ENCODE measurements at regions not wholly inside any gene's neighbourhood (a gene's known extent, or its start where the extent isn't known, plus 50 kb on each side); places are given as distances from the start of the nearest gene placed in this dataset.

DNA sequence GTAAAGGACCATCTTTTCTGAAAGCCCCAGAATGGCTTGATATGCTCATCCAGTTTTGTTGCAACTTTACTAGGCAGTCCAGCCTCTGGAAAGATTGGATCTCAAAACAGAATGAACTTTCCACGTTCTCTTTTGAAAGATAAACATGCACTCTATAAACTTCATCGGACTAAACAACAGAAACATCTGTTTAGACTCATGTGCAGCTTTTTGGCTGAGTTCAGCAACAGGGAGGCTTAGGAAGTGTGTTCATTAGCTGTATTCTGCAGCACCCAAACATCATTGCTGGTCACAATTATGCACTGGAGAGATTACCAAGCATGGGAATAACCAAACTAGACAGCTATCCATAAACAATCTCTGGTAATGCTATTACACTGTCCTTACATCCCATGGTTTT, 180.5 kb downstream of the TENT5A start (continued):
- TF ChIP-seq, protein P1, sequence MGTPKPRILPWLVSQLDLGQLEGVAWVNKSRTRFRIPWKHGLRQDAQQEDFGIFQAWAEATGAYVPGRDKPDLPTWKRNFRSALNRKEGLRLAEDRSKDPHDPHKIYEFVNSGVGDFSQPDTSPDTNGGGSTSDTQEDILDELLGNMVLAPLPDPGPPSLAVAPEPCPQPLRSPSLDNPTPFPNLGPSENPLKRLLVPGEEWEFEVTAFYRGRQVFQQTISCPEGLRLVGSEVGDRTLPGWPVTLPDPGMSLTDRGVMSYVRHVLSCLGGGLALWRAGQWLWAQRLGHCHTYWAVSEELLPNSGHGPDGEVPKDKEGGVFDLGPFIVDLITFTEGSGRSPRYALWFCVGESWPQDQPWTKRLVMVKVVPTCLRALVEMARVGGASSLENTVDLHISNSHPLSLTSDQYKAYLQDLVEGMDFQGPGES (IDR thresholded peaks at IDR 0.05; ENCODE audit: low read depth, low read length) = no peak
- no peak for TF ChIP-seq FOSL2 (IDR thresholded peaks at IDR 0.05; ENCODE audit: borderline replicate concordance, low read depth)

- no peaks in the 10 kb centered on the region for H3K27me3 ChIP-seq (ENCODE audit: insufficient read depth)
- H3K27ac ChIP-seq (ENCODE audit: low read depth in 2 of 2, low read length in 1 of 2) = no peak overlapping the region
- H3K4me1 ChIP-seq (ENCODE audit: control insufficient read depth in 1 of 2, insufficient read depth in 2 of 2, low read depth in 1 of 2, low read length in 1 of 2) = no peaks in the 10 kb centered on the region; a peak in 1 of 4 replicates
- no peaks in the 10 kb centered on the region for H3F3A ChIP-seq (replicated peaks; ENCODE audit: insufficient read depth)
- no peak overlapping the region for H3K4me2 ChIP-seq
- no peaks in the 10 kb centered on the region for H3K36me3 ChIP-seq (replicated peaks in 1 of 2; ENCODE audit: control insufficient read depth in 1 of 2, insufficient read depth in 2 of 2, low read length in 1 of 2)
- POLR2A ChIA-PET = no interaction called here
- H3K9me2 ChIP-seq = no peaks in the 10 kb centered on the region
- H3K4me3 ChIP-seq (ENCODE audit: low read depth in 2 of 2, low read length in 1 of 2) = no peak overlapping the region
- no peak for DNase-seq
- WGBS (ENCODE audit: low lambda C conversion rate) = 94% methylated on average over 1 of the region's 1 CpG
- TF ChIP-seq, protein P2, sequence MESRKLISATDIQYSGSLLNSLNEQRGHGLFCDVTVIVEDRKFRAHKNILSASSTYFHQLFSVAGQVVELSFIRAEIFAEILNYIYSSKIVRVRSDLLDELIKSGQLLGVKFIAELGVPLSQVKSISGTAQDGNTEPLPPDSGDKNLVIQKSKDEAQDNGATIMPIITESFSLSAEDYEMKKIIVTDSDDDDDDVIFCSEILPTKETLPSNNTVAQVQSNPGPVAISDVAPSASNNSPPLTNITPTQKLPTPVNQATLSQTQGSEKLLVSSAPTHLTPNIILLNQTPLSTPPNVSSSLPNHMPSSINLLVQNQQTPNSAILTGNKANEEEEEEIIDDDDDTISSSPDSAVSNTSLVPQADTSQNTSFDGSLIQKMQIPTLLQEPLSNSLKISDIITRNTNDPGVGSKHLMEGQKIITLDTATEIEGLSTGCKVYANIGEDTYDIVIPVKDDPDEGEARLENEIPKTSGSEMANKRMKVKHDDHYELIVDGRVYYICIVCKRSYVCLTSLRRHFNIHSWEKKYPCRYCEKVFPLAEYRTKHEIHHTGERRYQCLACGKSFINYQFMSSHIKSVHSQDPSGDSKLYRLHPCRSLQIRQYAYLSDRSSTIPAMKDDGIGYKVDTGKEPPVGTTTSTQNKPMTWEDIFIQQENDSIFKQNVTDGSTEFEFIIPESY (IDR thresholded peaks at IDR 0.05; ENCODE audit: borderline replicate concordance, low read depth) = no peak
- no peak for TF ChIP-seq GATA2 (CRISPR knock-in tag; IDR thresholded peaks at IDR 0.05)
- no peak for TF ChIP-seq NRF1 (IDR thresholded peaks at IDR 0.05; ENCODE audit: low read depth, low read length)
- TF ChIP-seq JUND (IDR thresholded peaks at IDR 0.05) = no peak
- TF ChIP-seq, protein P3, sequence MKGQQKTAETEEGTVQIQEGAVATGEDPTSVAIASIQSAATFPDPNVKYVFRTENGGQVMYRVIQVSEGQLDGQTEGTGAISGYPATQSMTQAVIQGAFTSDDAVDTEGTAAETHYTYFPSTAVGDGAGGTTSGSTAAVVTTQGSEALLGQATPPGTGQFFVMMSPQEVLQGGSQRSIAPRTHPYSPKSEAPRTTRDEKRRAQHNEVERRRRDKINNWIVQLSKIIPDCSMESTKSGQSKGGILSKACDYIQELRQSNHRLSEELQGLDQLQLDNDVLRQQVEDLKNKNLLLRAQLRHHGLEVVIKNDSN (IDR thresholded peaks at IDR 0.05; ENCODE audit: borderline replicate concordance, low read depth) = no peak
- TF ChIP-seq, protein P4, sequence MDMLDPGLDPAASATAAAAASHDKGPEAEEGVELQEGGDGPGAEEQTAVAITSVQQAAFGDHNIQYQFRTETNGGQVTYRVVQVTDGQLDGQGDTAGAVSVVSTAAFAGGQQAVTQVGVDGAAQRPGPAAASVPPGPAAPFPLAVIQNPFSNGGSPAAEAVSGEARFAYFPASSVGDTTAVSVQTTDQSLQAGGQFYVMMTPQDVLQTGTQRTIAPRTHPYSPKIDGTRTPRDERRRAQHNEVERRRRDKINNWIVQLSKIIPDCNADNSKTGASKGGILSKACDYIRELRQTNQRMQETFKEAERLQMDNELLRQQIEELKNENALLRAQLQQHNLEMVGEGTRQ (IDR thresholded peaks at IDR 0.05; ENCODE audit: borderline replicate concordance, low read depth, low read length) = no peak
- no peaks in the 10 kb centered on the region for H3K79me2 ChIP-seq (ENCODE audit: insufficient read depth)
- H4K20me1 ChIP-seq (ENCODE audit: insufficient read depth) = no peaks in the 10 kb centered on the region
- CTCF ChIA-PET = no interaction called here
- no peaks in the 10 kb centered on the region for H3K9me3 ChIP-seq
- H2AFZ ChIP-seq (ENCODE audit: low read depth) = no peak overlapping the region
- no peak overlapping the region for H3K9ac ChIP-seq
Observed at GRCh38 chr6:81570681-81571080, 181.8 kb downstream of the TENT5A start.

GRCh38 chr6:81568973-81569372, 183.5 kb downstream of the TENT5A start:
- WGBS (ENCODE audit: low lambda C conversion rate) = 70% methylated on average over 2 of the region's 2 CpGs
- Histone ChIP-seq H3K9me2 (no peaks in the 10 kb centered on the region), H3K27me3 (ENCODE audit: insufficient read depth) (no peaks in the 10 kb centered on the region), H3K27ac (ENCODE audit: low read depth in 2 of 2, low read length in 1 of 2) (no peak overlapping the region), H2AFZ (ENCODE audit: low read depth) (no peak overlapping the region), H3K9me3 (no peaks in the 10 kb centered on the region), H4K20me1 (ENCODE audit: insufficient read depth) (no peaks in the 10 kb centered on the region), H3K36me3 (replicated peaks in 1 of 2; ENCODE audit: control insufficient read depth in 1 of 2, insufficient read depth in 2 of 2, low read length in 1 of 2) (no peaks in the 10 kb centered on the region), H3K4me1 (ENCODE audit: control insufficient read depth in 1 of 2, insufficient read depth in 2 of 2, low read depth in 1 of 2, low read length in 1 of 2) (peaks cover 0 to 8% of the 10 kb centered on the region in 2 experiments; a peak in 2 of 4 replicates), H3F3A (replicated peaks; ENCODE audit: insufficient read depth) (no peaks in the 10 kb centered on the region), H3K4me3 (ENCODE audit: low read depth in 2 of 2, low read length in 1 of 2) (no peak overlapping the region), H3K9ac (no peak overlapping the region), H3K4me2 (no peak overlapping the region), H3K79me2 (ENCODE audit: insufficient read depth) (no peaks in the 10 kb centered on the region)
- ChIA-PET POLR2A (no interaction called here), CTCF (interaction anchor here (0.6 kb wide), 1 partner anchor 17 kb away, joined by 3 read pairs; no protein-coding TSS in a partner anchor)
- DNase-seq = no peak
- TF ChIP-seq, protein P2 (IDR thresholded peaks at IDR 0.05; ENCODE audit: borderline replicate concordance, low read depth) = no peak
- TF ChIP-seq TAF1 (IDR thresholded peaks at IDR 0.05; ENCODE audit: borderline replicate concordance, low read depth, low read length) = no peak
- TF ChIP-seq FOXM1 (IDR thresholded peaks at IDR 0.05; ENCODE audit: low read depth) = no peak
- TF ChIP-seq REST (IDR thresholded peaks at IDR 0.05; ENCODE audit: low read depth, low read length) = no peak
